K562 (cell line): ENCODE measurements at regions not wholly inside any gene's neighbourhood (a gene's known extent, or its start where the extent isn't known, plus 50 kb on each side); places are given as distances from the start of the nearest gene placed in this dataset.

ENCODE experiments used
- ATAC-seq: fragments of 200-7000 bp; cut with Tn5 transposase; 3 replicates; pipeline ENCODE4 v1.9.1; 2020; ENCODE audit warnings: moderate library complexity
- BruUV-seq: library from RNA; stranded (reverse); fragments of 400-500 nt; replicated peaks from 2 replicates; lab custom pipeline; 2021; lab: Mats Ljungman, UMichigan
- CTCF ChIA-PET: fragments of 300-600 bp; formaldehyde crosslinking; extraction: SDS; loops from one replicate; lab custom pipeline; 2021; ENCODE audit warnings: low intra/inter-chr PET ratio; lab: Yijun Ruan, JAX
- POLR2A ChIA-PET: fragments of 300-600, 350-650 bp; sonication (Branson Sonifier 250); formaldehyde crosslinking; extraction: SDS; loops from one replicate; lab custom pipeline; 2021; ENCODE audit warnings: antibody characterized with exemption, inconsistent platforms; lab: Yijun Ruan, JAX
- DNase-seq, 4 experiments: peaks; one replicate each; pipeline versions ENCODE4 v3.0.0 to v3.0.0-alpha.2; 2011 to 2018; ENCODE audit warnings: low spot score in 3 of 4, mixed read lengths in 3 of 4; ENCODE audit errors: extremely low read depth in 1 of 4
- FAIRE-seq: peaks from 2 replicates; lab custom pipeline; 2011; peaks lifted over from hg19 to GRCh38; lab: Jason Lieb, UNC
- H2AFZ ChIP-seq: 2 replicates; pipeline ENCODE4 v1.6.0; 2011; ENCODE audit warnings: low read depth, low read length, control low read depth, inconsistent platforms
- H3K27ac ChIP-seq: fragments of 200-600 bp; 3 replicates; pipeline ENCODE4 v1.8.0; 2011; ENCODE audit warnings: low read depth, mild to moderate bottlenecking, control low read depth, inconsistent platforms, low read length, moderate library complexity, mixed read lengths; ENCODE audit errors: extremely low read depth
- H3K27me3 ChIP-seq, 2 experiments: fragments of 300-600 bp in 1 of 2; 2 replicates in 1 of 2; 3 replicates in 1 of 2; pipeline versions ENCODE4 v1.6.0 to v1.8.0; 2011; ENCODE audit warnings: inconsistent platforms in 2 of 2, low read length in 2 of 2, mild to moderate bottlenecking in 1 of 2, mixed read lengths in 1 of 2, moderate library complexity in 1 of 2; ENCODE audit not compliant: control insufficient read depth in 2 of 2, insufficient read depth in 2 of 2
- H3K36me3 ChIP-seq: fragments of 300-600 bp; 3 replicates; pipeline ENCODE4 v1.8.0; 2011; ENCODE audit warnings: mild to moderate bottlenecking, low read length, inconsistent platforms; ENCODE audit not compliant: control insufficient read depth, insufficient read depth
- H3K4me1 ChIP-seq, 2 experiments: fragments of 200-600 bp in 1 of 2; replicated peaks in 1 of 2; 2 replicates in 1 of 2; 3 replicates in 1 of 2; pipeline versions ENCODE4 v1.5.1 to v1.8.0; 2011; ENCODE audit warnings: inconsistent platforms in 2 of 2, low read length in 2 of 2, mild to moderate bottlenecking in 1 of 2, mixed read lengths in 1 of 2, moderate library complexity in 1 of 2; ENCODE audit not compliant: control insufficient read depth in 2 of 2, insufficient read depth in 2 of 2
- H3K4me2 ChIP-seq: 2 replicates; pipeline ENCODE4 v1.6.1; 2011; ENCODE audit warnings: low read length, control low read depth, inconsistent platforms, mixed read lengths; ENCODE audit not compliant: insufficient read depth
- H3K4me3 ChIP-seq: fragments of 200-600 bp; sonication (generic), shearing (Covaris generic); 2 replicates; pipeline ENCODE4 v1.5.1; 2016; ENCODE audit warnings: control low read depth, inconsistent platforms
- H3K79me2 ChIP-seq: fragments of 200-600 bp; 3 replicates; pipeline ENCODE4 v1.8.0; 2011; ENCODE audit warnings: low read length, inconsistent platforms; ENCODE audit not compliant: control insufficient read depth, insufficient read depth
- H3K9ac ChIP-seq, 2 experiments: 2 replicates each; pipeline versions ENCODE4 v1.6.0 to v1.6.1; 2011; ENCODE audit warnings: low read depth in 2 of 2, low read length in 2 of 2, control low read depth in 1 of 2, inconsistent platforms in 1 of 2, mild to moderate bottlenecking in 1 of 2, mixed read lengths in 1 of 2; ENCODE audit not compliant: insufficient read depth in 1 of 2
- H3K9me1 ChIP-seq: one replicate; pipeline ENCODE4 v1.6.0; 2011; ENCODE audit warnings: inconsistent platforms, mild to moderate bottlenecking, low read length, moderate library complexity; ENCODE audit not compliant: control insufficient read depth, insufficient read depth
- H3K9me3 ChIP-seq: replicated peaks from 2 replicates; pipeline ENCODE4 v1.5.1; 2011; ENCODE audit warnings: low read depth, low read length, inconsistent platforms; ENCODE audit not compliant: control insufficient read depth, insufficient read depth
- H4K20me1 ChIP-seq: replicated peaks from 2 replicates; pipeline ENCODE4 v1.6.1; 2011; ENCODE audit warnings: low read length, inconsistent platforms, mixed read lengths; ENCODE audit not compliant: control insufficient read depth, insufficient read depth
- BRF2 ChIP-seq: IDR thresholded peaks from 3 replicates; pipeline ENCODE4 v1.6.1; 2011; ENCODE audit warnings: borderline replicate concordance, mild to moderate bottlenecking; ENCODE audit not compliant: insufficient read length, insufficient read depth
- CBX1 ChIP-seq: sonication (generic); IDR thresholded peaks from 2 replicates; pipeline ENCODE4 v1.6.1; 2016; ENCODE audit warnings: antibody characterized with exemption, low read depth, mild to moderate bottlenecking
- DACH1 ChIP-seq: fragments of 450-650 bp; IDR thresholded peaks from 2 replicates; pipeline ENCODE4 v1.6.1; 2018; ENCODE audit not compliant: partially characterized antibody
- FOXK1 ChIP-seq: sonication (generic); formaldehyde crosslinking; IDR thresholded peaks from 2 replicates; pipeline ENCODE4 v1.8.0; 2022; ENCODE audit warnings: missing genetic modification reagents, mild to moderate bottlenecking, borderline replicate concordance
- HNRNPLL ChIP-seq: fragments of 200-400 bp; formaldehyde crosslinking; IDR thresholded peaks from 2 replicates; pipeline ENCODE4 v1.6.1; 2017; ENCODE audit warnings: low read length, low read depth, mild to moderate bottlenecking; ENCODE audit not compliant: poor library complexity, severe bottlenecking
- KAT2B ChIP-seq: IDR thresholded peaks from one replicate; pipeline ENCODE4 v1.6.1; 2012; ENCODE audit warnings: low read depth, mild to moderate bottlenecking, control low read depth, inconsistent platforms, low read length, moderate library complexity
- RBM14 ChIP-seq: fragments of 200-400 bp; formaldehyde crosslinking; IDR thresholded peaks from 2 replicates; pipeline ENCODE4 v1.6.1; 2018; ENCODE audit warnings: low read depth, mild to moderate bottlenecking, low read length, moderate library complexity, borderline replicate concordance; ENCODE audit not compliant: insufficient read depth
- SOX6 ChIP-seq: fragments of 450-650 bp; IDR thresholded peaks from 2 replicates; pipeline ENCODE4 v1.6.1; 2014; ENCODE audit warnings: mild to moderate bottlenecking
- TBP ChIP-seq: optimal IDR thresholded peaks from 2 replicates; pipeline ENCODE3; 2011; ENCODE audit warnings: low read depth, low read length, improper control_type of control experiment
- TFE3 ChIP-seq: fragments of 450-650 bp; formaldehyde crosslinking; IDR thresholded peaks from 2 replicates; pipeline ENCODE4 v1.4.0; 2020; ENCODE audit warnings: mild to moderate bottlenecking, mixed read lengths
- ZC3H4 ChIP-seq: sonication (generic); formaldehyde crosslinking; IDR thresholded peaks from 2 replicates; pipeline ENCODE4 v1.9.0; 2021; ENCODE audit warnings: missing genetic modification reagents, borderline replicate concordance
- ZNF232 ChIP-seq: sonication (generic); formaldehyde crosslinking; IDR thresholded peaks from 2 replicates; pipeline ENCODE4 v1.8.0; 2022; ENCODE audit warnings: mild to moderate bottlenecking, missing genetic modification reagents
- ZZZ3 ChIP-seq: fragments of 450-650 bp; IDR thresholded peaks from 2 replicates; pipeline ENCODE4 v1.6.1; 2016; ENCODE audit warnings: antibody characterized with exemption, mild to moderate bottlenecking, moderate library complexity
- WGBS: fragments of 100-300 bp; shearing (Covaris generic); methylation state at CpG from one replicate; pipeline ENCODE4 v1.1.6; 2016; ENCODE audit warnings: low coverage, mixed read lengths; ENCODE audit not compliant: insufficient coverage; ENCODE audit errors: missing lambda C conversion rate; 5-methylcytosine and 5-hydroxymethylcytosine counted together
- in situ Hi-C: fragments of 300-500 bp; cut with MboI; formaldehyde crosslinking; loops from 4 replicates; pipeline ENCODE4 v1.15.0; 2018; ENCODE audit warnings: inconsistent platforms, mixed read lengths
- intact Hi-C: fragments of 100-400 bp; cut with micrococcal nuclease; formaldehyde crosslinking; loops from 2 replicates; pipeline ENCODE4 v1.14.2; 2022

GRCh38 chrX:129099207-129099606 is 424.1 kb downstream of the SMARCA1 start:
- Histone ChIP-seq H3K79me2 (no peaks in the 10 kb centered on the region), H3K27ac (no peak overlapping the region), H3K36me3 (no peaks in the 10 kb centered on the region), H3K27me3 (no peaks in the 10 kb centered on the region), H3K4me2 (no peak overlapping the region), H4K20me1 (no peaks in the 10 kb centered on the region), H3K9ac (no peak overlapping the region), H3K4me1 (no peaks in the 10 kb centered on the region), H3K4me3 (no peak overlapping the region), H3K9me1 (no peaks in the 10 kb centered on the region), H3K9me3 (no peaks in the 10 kb centered on the region), H2AFZ (no peak overlapping the region)
- in situ Hi-C loops (no loop called here), intact Hi-C loops (no loop called here)
- BruUV-seq: no TSS peak
- DNase-seq (no peak), FAIRE-seq (no peak), ATAC-seq (no peak)
- TF ChIP-seq CBX1 (no peak), DACH1 (no peak), TFE3 (CRISPR knock-in tag) (no peak), FOXK1 (CRISPR knock-in tag) (no peak), ZNF232 (CRISPR knock-in tag) (no peak), TBP (no peak), BRF2 (no peak), RBM14 (no peak), ZC3H4 (CRISPR knock-in tag) (no peak), ZZZ3 (no peak), KAT2B (no peak), SOX6 (no peak), HNRNPLL (no peak)
- CTCF ChIA-PET: no interaction called here
- 5% methylated on average over 2 of the region's 3 CpGs for WGBS
- POLR2A ChIA-PET: no interaction called here
